ENCODE measurements at regions not wholly inside any gene's neighbourhood (a gene's known extent, or its start where the extent isn't known, plus 50 kb on each side); places are given as distances from the start of the nearest gene placed in this dataset.

- ChIA-PET CTCF (no interaction called here), POLR2A (no interaction called here), RAD21 (ENCODE audit: low non-redundant PET in 1 of 2, low total read pairs in 2 of 2, uncharacterized antibody in 2 of 2, unreplicated experiment in 2 of 2) (no interaction called here)
- intact Hi-C loops (cut with micrococcal nuclease): no loop called here
- no peak overlapping the region for H3K4me3 ChIP-seq (replicated peaks in 1 of 2; ENCODE audit: low read depth in 1 of 2, low read length in 2 of 2)
- DNase-seq (ENCODE audit: low read depth, low spot score) (no peak), ATAC-seq (no peak)
- H3K9me2 ChIP-seq (ENCODE audit: insufficient read depth): no peaks in the 10 kb centered on the region
- no peaks in the 10 kb centered on the region for H3K4me1 ChIP-seq (ENCODE audit: control insufficient read depth in 1 of 2, insufficient read depth in 2 of 2, low read length in 2 of 2)
- no peak overlapping the region for H3K9ac ChIP-seq (ENCODE audit: low read length)
- no peak overlapping the region for H2AFZ ChIP-seq (ENCODE audit: low read depth, low read length, poor library complexity, severe bottlenecking)
- no TSS peak for BruUV-seq (replicated peaks)
- H4K20me1 ChIP-seq (ENCODE audit: insufficient read depth): no peaks in the 10 kb centered on the region
- no peaks in the 10 kb centered on the region for H3K36me3 ChIP-seq (ENCODE audit: control insufficient read depth in 1 of 2, insufficient read depth in 2 of 2, low read length in 2 of 2)
- H3K79me2 ChIP-seq (ENCODE audit: insufficient read depth, low read length): no peaks in the 10 kb centered on the region
- H3K27ac ChIP-seq (ENCODE audit: low read depth, low read length): no peak overlapping the region
- H3K27me3 ChIP-seq (ENCODE audit: insufficient read depth, low read length): no peaks in the 10 kb centered on the region
- H3K4me2 ChIP-seq (ENCODE audit: low read length): no peak overlapping the region
- H3K9me3 ChIP-seq (ENCODE audit: control insufficient read depth in 1 of 2, insufficient read depth in 1 of 2, low read depth in 1 of 2, low read length in 2 of 2): no peaks in the 10 kb centered on the region
- no peak for TF ChIP-seq TCF7L2 (IDR thresholded peaks at IDR 0.05; ENCODE audit: borderline replicate concordance, extremely low read depth, insufficient read depth, insufficient read length)
- no peak for TF ChIP-seq ZNF274 (IDR thresholded peaks at IDR 0.05; ENCODE audit: low read depth, low read length)
- no peak for TF ChIP-seq EZH2 (IDR thresholded peaks at IDR 0.05)
- no peak for TF ChIP-seq SP1 (IDR thresholded peaks at IDR 0.05; ENCODE audit: low read depth)
- TF ChIP-seq CBX3 (IDR thresholded peaks at IDR 0.05; ENCODE audit: low read depth): no peak
- no peak for TF ChIP-seq SRF (IDR thresholded peaks at IDR 0.05; ENCODE audit: low read depth)
- TF ChIP-seq RAD21 (IDR thresholded peaks at IDR 0.05; ENCODE audit: low read depth): no peak
- no peak for TF ChIP-seq POLR2AphosphoS5 (IDR thresholded peaks at IDR 0.05; ENCODE audit: low read depth, low read length)
- TF ChIP-seq REST (IDR thresholded peaks at IDR 0.05; ENCODE audit: low read depth): no peak
- TF ChIP-seq CEBPB (IDR thresholded peaks at IDR 0.05; ENCODE audit: low read depth): no peak
- TF ChIP-seq ZBTB33 (IDR thresholded peaks at IDR 0.05; ENCODE audit: extremely low read depth, insufficient replicate concordance, low read length): no peak
- TF ChIP-seq MAX (IDR thresholded peaks at IDR 0.05): no peak
- no peak for TF ChIP-seq ZFX (IDR thresholded peaks at IDR 0.05)
- no peak for TF ChIP-seq YY1 (IDR thresholded peaks at IDR 0.05; ENCODE audit: extremely low read depth, insufficient replicate concordance, low read depth, low read length)
- TF ChIP-seq FOSL1 (IDR thresholded peaks at IDR 0.05; ENCODE audit: low read depth): no peak
- no peak for TF ChIP-seq EZH2phosphoT487 (IDR thresholded peaks at IDR 0.05; ENCODE audit: borderline replicate concordance)
- no peak for TF ChIP-seq SIN3A (IDR thresholded peaks at IDR 0.05; ENCODE audit: low read depth)
Measured at GRCh38 chr12:58463051-58463450, 457.3 kb downstream of the LRIG3 start.
